ENCODE measurements at regions not wholly inside any gene's neighbourhood (a gene's known extent, or its start where the extent isn't known, plus 50 kb on each side); places are given as distances from the start of the nearest gene placed in this dataset.

- no peak for DNase-seq
These were observed 306.6 kb upstream of the SOX5 start for GRCh38 chr12:24255920-24256665.

- DNase-seq, result no peak
These were observed 303.1 kb upstream of the SOX5 start for GRCh38 chr12:24252602-24253001.

- DNase-seq, result no peak
These were observed 297.5 kb upstream of the SOX5 start for GRCh38 chr12:24246934-24247333.

- no peak for DNase-seq
These were observed 296.9 kb upstream of the SOX5 start for GRCh38 chr12:24246376-24246775.

GRCh38 chr12:24244801-24245200 lies 295.3 kb upstream of the SOX5 start:
- DNase-seq, result no peak

GRCh38 chr12:24244231-24244630 lies 294.8 kb upstream of the SOX5 start:
- DNase-seq, result no peak

GRCh38 chr12:24240707-24241106 lies 291.2 kb upstream of the SOX5 start:
- no peak for DNase-seq

GRCh38 chr12:24233519-24234246 lies 284.2 kb upstream of the SOX5 start:
- no peak for DNase-seq

- DNase-seq, result no peak
These were observed 283.1 kb upstream of the SOX5 start for GRCh38 chr12:24232531-24232930.

- DNase-seq, result no peak
These were observed 281.8 kb upstream of the SOX5 start for GRCh38 chr12:24231298-24231697.

GRCh38 chr12:24230061-24230701 lies 280.7 kb upstream of the SOX5 start:
- DNase-seq, result no peak

- DNase-seq, result no peak
These were observed 279.7 kb upstream of the SOX5 start for GRCh38 chr12:24229031-24229700.

GRCh38 chr12:24228371-24228770 lies 278.9 kb upstream of the SOX5 start:
- peak; percentile 29 for DNase-seq

- DNase-seq, result no peak
These were observed 278.1 kb upstream of the SOX5 start for GRCh38 chr12:24227551-24227950.

GRCh38 chr12:24226745-24227350 lies 277.4 kb upstream of the SOX5 start:
- no peak for DNase-seq

- no peak for DNase-seq
These were observed 274.9 kb upstream of the SOX5 start for GRCh38 chr12:24224401-24224800.

GRCh38 chr12:24223926-24224325 lies 274.5 kb upstream of the SOX5 start:
- no peak for DNase-seq

- no peak for DNase-seq
These were observed 273.5 kb upstream of the SOX5 start for GRCh38 chr12:24222968-24223367.

GRCh38 chr12:24212496-24212895 lies 263.0 kb upstream of the SOX5 start:
- no peak for DNase-seq

GRCh38 chr12:24206621-24207020 lies 257.2 kb upstream of the SOX5 start:
- DNase-seq, result peak; percentile 20

- peak; percentile 14 for DNase-seq
These were observed 251.9 kb upstream of the SOX5 start for GRCh38 chr12:24201258-24201970.

- no peak for DNase-seq
These were observed 250.5 kb upstream of the SOX5 start for GRCh38 chr12:24200010-24200409.

All from NCI-H446 treated with DMSO at 0.1 percent for 48 hours (cell line).